ENCODE measurements at regions not wholly inside any gene's neighbourhood (a gene's known extent, or its start where the extent isn't known, plus 50 kb on each side); places are given as distances from the start of the nearest gene placed in this dataset.

- no peak for ATAC-seq (ENCODE audit: low read depth)
- TF ChIP-seq CTCF (IDR thresholded peaks at IDR 0.05; ENCODE audit: poor library complexity, severe bottlenecking), result no peak
- no peak overlapping the region for H3K4me3 ChIP-seq (ENCODE audit: severe bottlenecking)
- no peak overlapping the region for H3K27ac ChIP-seq (ENCODE audit: poor library complexity, severe bottlenecking)
- H3K4me1 ChIP-seq (ENCODE audit: insufficient read depth, poor library complexity, severe bottlenecking), result no peaks in the 10 kb centered on the region
- no peak for DNase-seq (ENCODE audit: low spot score)
- H3K27me3 ChIP-seq (ENCODE audit: insufficient read depth, poor library complexity, severe bottlenecking), result no peaks in the 10 kb centered on the region
- H3K36me3 ChIP-seq (ENCODE audit: low read depth), result no peaks in the 10 kb centered on the region
- H3K9me3 ChIP-seq (ENCODE audit: severe bottlenecking), result no peaks in the 10 kb centered on the region
These were observed 305.3 kb downstream of the SLC6A15 start for GRCh38 chr12:84607170-84607819.

- no peak for ATAC-seq (ENCODE audit: low read depth)
- TF ChIP-seq CTCF (IDR thresholded peaks at IDR 0.05; ENCODE audit: poor library complexity, severe bottlenecking), result no peak
- no peaks in the 10 kb centered on the region for H3K4me1 ChIP-seq (ENCODE audit: insufficient read depth, poor library complexity, severe bottlenecking)
- H3K27me3 ChIP-seq (ENCODE audit: insufficient read depth, poor library complexity, severe bottlenecking), result no peaks in the 10 kb centered on the region
- no peak overlapping the region for H3K27ac ChIP-seq (ENCODE audit: poor library complexity, severe bottlenecking)
- H3K4me3 ChIP-seq (ENCODE audit: severe bottlenecking), result no peak overlapping the region
- DNase-seq (ENCODE audit: low spot score), result no peak
- no peaks in the 10 kb centered on the region for H3K36me3 ChIP-seq (ENCODE audit: low read depth)
- no peaks in the 10 kb centered on the region for H3K9me3 ChIP-seq (ENCODE audit: severe bottlenecking)
These were observed 306.6 kb downstream of the SLC6A15 start for GRCh38 chr12:84605983-84606382.

GRCh38 chr12:84604551-84604950 is 308.0 kb downstream of the SLC6A15 start:
- Histone ChIP-seq H3K27ac (ENCODE audit: poor library complexity, severe bottlenecking) (no peak overlapping the region), H3K4me3 (ENCODE audit: severe bottlenecking) (no peak overlapping the region), H3K36me3 (ENCODE audit: low read depth) (no peaks in the 10 kb centered on the region), H3K9me3 (ENCODE audit: severe bottlenecking) (no peaks in the 10 kb centered on the region), H3K27me3 (ENCODE audit: insufficient read depth, poor library complexity, severe bottlenecking) (no peaks in the 10 kb centered on the region), H3K4me1 (ENCODE audit: insufficient read depth, poor library complexity, severe bottlenecking) (no peaks in the 10 kb centered on the region)
- DNase-seq (ENCODE audit: low spot score), result no peak
- ATAC-seq (ENCODE audit: low read depth), result no peak
- no peak for TF ChIP-seq CTCF (IDR thresholded peaks at IDR 0.05; ENCODE audit: poor library complexity, severe bottlenecking)

- TF ChIP-seq CTCF (IDR thresholded peaks at IDR 0.05; ENCODE audit: poor library complexity, severe bottlenecking), result no peak
- Histone ChIP-seq H3K4me3 (ENCODE audit: severe bottlenecking) (no peak overlapping the region), H3K36me3 (ENCODE audit: low read depth) (no peaks in the 10 kb centered on the region), H3K27ac (ENCODE audit: poor library complexity, severe bottlenecking) (no peak overlapping the region), H3K27me3 (ENCODE audit: insufficient read depth, poor library complexity, severe bottlenecking) (no peaks in the 10 kb centered on the region), H3K9me3 (ENCODE audit: severe bottlenecking) (no peaks in the 10 kb centered on the region), H3K4me1 (ENCODE audit: insufficient read depth, poor library complexity, severe bottlenecking) (no peaks in the 10 kb centered on the region)
- no peak for ATAC-seq (ENCODE audit: low read depth)
- no peak for DNase-seq (ENCODE audit: low spot score)
These were observed 308.9 kb downstream of the SLC6A15 start for GRCh38 chr12:84603484-84604248.

- no peak for ATAC-seq (ENCODE audit: low read depth)
- TF ChIP-seq CTCF (IDR thresholded peaks at IDR 0.05; ENCODE audit: poor library complexity, severe bottlenecking), result no peak
These were observed 311.1 kb downstream of the SLC6A15 start for GRCh38 chr12:84601483-84601882.

More at GRCh38 chr12:84601483-84601882, 311.1 kb downstream of the SLC6A15 start:
- H3K27ac ChIP-seq (ENCODE audit: poor library complexity, severe bottlenecking), result no peak overlapping the region
- no peak for DNase-seq (ENCODE audit: low spot score)
- no peaks in the 10 kb centered on the region for H3K4me1 ChIP-seq (ENCODE audit: insufficient read depth, poor library complexity, severe bottlenecking)
- H3K9me3 ChIP-seq (ENCODE audit: severe bottlenecking), result no peaks in the 10 kb centered on the region
- no peak overlapping the region for H3K4me3 ChIP-seq (ENCODE audit: severe bottlenecking)
- H3K27me3 ChIP-seq (ENCODE audit: insufficient read depth, poor library complexity, severe bottlenecking), result no peaks in the 10 kb centered on the region
- H3K36me3 ChIP-seq (ENCODE audit: low read depth), result no peaks in the 10 kb centered on the region
